Right lobe of liver (tissue), 4 donors: ENCODE measurements at regions not wholly inside any gene's neighbourhood (a gene's known extent, or its start where the extent isn't known, plus 50 kb on each side); places are given as distances from the start of the nearest gene placed in this dataset.

ENCODE experiments used
- CTCF ChIP-seq, 4 donors: fragments of 200-600 bp in 3 of 4; fragments of 450-650 bp in 1 of 4; IDR thresholded peaks; one replicate each; pipeline versions ENCODE4 v1.5.1 to v1.8.0; 2016 to 2022; ENCODE audit warnings: antibody characterized with exemption in 4 of 4, mild to moderate bottlenecking in 2 of 4
- POLR2A ChIP-seq: fragments of 450-650 bp; IDR thresholded peaks from one replicate; pipeline ENCODE4 v1.6.1; 2017; ENCODE audit warnings: antibody characterized with exemption, mild to moderate bottlenecking
- donor health status: DM: no; HTN: no; CAD: no.
- donor health status: DM: no; HTN: no; CAD: no.
- donor health status: DM: no; HTN: yes; CAD: no.

- TF ChIP-seq CTCF (IDR thresholded peaks at IDR 0.05) (no peak), POLR2A (no peak)
These were observed 170.7 kb upstream of the KITLG start for GRCh38 chr12:88750867-88751543.
